Endothelial cell of umbilical vein (primary cell): ENCODE measurements at regions not wholly inside any gene's neighbourhood (a gene's known extent, or its start where the extent isn't known, plus 50 kb on each side); places are given as distances from the start of the nearest gene placed in this dataset.

Source experiments
- CTCF ChIP-seq, 2 donors: IDR thresholded peaks; 1 replicate in 1 of 2; 2 replicates in 1 of 2; pipeline ENCODE4 v1.5.1; 2011; ENCODE audit warnings: low read length in 2 of 2, mild to moderate bottlenecking in 2 of 2, moderate library complexity in 2 of 2, control low read depth in 1 of 2, inconsistent platforms in 1 of 2, low read depth in 1 of 2; ENCODE audit not compliant: insufficient read depth in 1 of 2; ENCODE audit errors: extremely low read depth in 1 of 2
- EZH2 ChIP-seq: IDR thresholded peaks from 2 replicates; pipeline ENCODE4 v1.6.1; 2012; ENCODE audit warnings: borderline replicate concordance, low read depth, mild to moderate bottlenecking, moderate library complexity, low read length, inconsistent platforms; ENCODE audit not compliant: severe bottlenecking
- MYC ChIP-seq: IDR thresholded peaks from one replicate; pipeline ENCODE4 v1.6.1; 2011; ENCODE audit warnings: mild to moderate bottlenecking, low read depth, low read length
- POLR2A ChIP-seq: IDR thresholded peaks from 2 replicates; pipeline ENCODE4 v1.6.1; 2012; ENCODE audit warnings: low read depth, mild to moderate bottlenecking, control low read depth, low read length

- no peak for TF ChIP-seq CTCF (IDR thresholded peaks at IDR 0.05; ENCODE audit: extremely low read depth in 1 of 2, insufficient read depth in 1 of 2, low read depth in 1 of 2, low read length in 2 of 2)
- no peak for TF ChIP-seq MYC
- TF ChIP-seq POLR2A, result no peak
- no peak for TF ChIP-seq EZH2
These were observed 126.6 kb downstream of the LRATD1 start for GRCh38 chr2:14759082-14759481.
